A673 (cell line): ENCODE measurements at regions not wholly inside any gene's neighbourhood (a gene's known extent, or its start where the extent isn't known, plus 50 kb on each side); places are given as distances from the start of the nearest gene placed in this dataset.

Source experiments
- BruUV-seq: library from RNA; stranded (reverse); fragments of 400-500 nt; replicated peaks from 2 replicates; lab custom pipeline; 2021; lab: Mats Ljungman, UMichigan
- CTCF ChIA-PET: fragments of 300-600 bp; sonication (Branson Sonifier 250); formaldehyde crosslinking; loops from one replicate; lab custom pipeline; 2022; ENCODE audit warnings: antibody characterized with exemption; lab: Charles Lee
- POLR2A ChIA-PET: fragments of 300-600 bp; sonication (Branson Sonifier 250); formaldehyde crosslinking; loops from one replicate; lab custom pipeline; 2022; ENCODE audit warnings: antibody characterized with exemption; ENCODE audit not compliant: low non-redundant PET; lab: Charles Lee
- DNase-seq: peaks from one replicate; pipeline ENCODE4 v3.0.0-alpha.2; 2015; ENCODE audit warnings: low spot score
- H3K27ac ChIP-seq: fragments of 200-600 bp; sonication (generic); 2 replicates; pipeline ENCODE4 v1.5.1; 2016; ENCODE audit warnings: mixed run types, low read depth, mild to moderate bottlenecking, mixed read lengths, antibody characterized with exemption, low read length; ENCODE audit not compliant: poor library complexity, severe bottlenecking
- H3K27me3 ChIP-seq: fragments of 200-600 bp; sonication (generic); replicated peaks from 2 replicates; pipeline ENCODE4 v1.6.1; 2017; ENCODE audit warnings: mixed run types, low read depth, mild to moderate bottlenecking, mixed read lengths, antibody characterized with exemption, low read length; ENCODE audit not compliant: insufficient read depth, poor library complexity
- H3K36me3 ChIP-seq: fragments of 200-600 bp; sonication (generic); 2 replicates; pipeline ENCODE4 v1.6.1; 2016; ENCODE audit warnings: mixed run types, mild to moderate bottlenecking, mixed read lengths, antibody characterized with exemption, low read length; ENCODE audit not compliant: insufficient read depth, poor library complexity, severe bottlenecking
- H3K4me1 ChIP-seq: fragments of 200-600 bp; sonication (generic); 2 replicates; pipeline ENCODE4 v1.6.1; 2017; ENCODE audit warnings: mixed run types, mild to moderate bottlenecking, mixed read lengths, antibody characterized with exemption, low read length; ENCODE audit not compliant: insufficient read depth, poor library complexity, severe bottlenecking
- H3K4me3 ChIP-seq: fragments of 200-600 bp; sonication (generic); 2 replicates; pipeline ENCODE4 v1.5.1; 2016; ENCODE audit warnings: low read depth, mixed run types, mild to moderate bottlenecking, mixed read lengths, low read length; ENCODE audit not compliant: poor library complexity, severe bottlenecking
- H3K9me3 ChIP-seq: fragments of 200-600 bp; sonication (generic); 2 replicates; pipeline ENCODE4 v1.6.1; 2016; ENCODE audit warnings: mixed run types, low read depth, mild to moderate bottlenecking, mixed read lengths, antibody characterized with exemption, low read length; ENCODE audit not compliant: poor library complexity, severe bottlenecking
- CTCF ChIP-seq: fragments of 300-800, 200-600 bp; sonication (generic); conservative IDR thresholded peaks from 2 replicates; pipeline ENCODE4 v1.5.1; 2017; ENCODE audit warnings: low read depth, mild to moderate bottlenecking, antibody characterized with exemption, low read length, moderate library complexity, mixed read lengths
- EZH2 ChIP-seq: fragments of 200-600 bp; sonication (generic); IDR thresholded peaks from 2 replicates; pipeline ENCODE4 v1.6.1; 2017; ENCODE audit warnings: borderline replicate concordance, low read depth, mild to moderate bottlenecking, mixed read lengths, antibody characterized with exemption, low read length; ENCODE audit not compliant: poor library complexity, severe bottlenecking
- intact Hi-C: fragments of 100-400 bp; cut with micrococcal nuclease; formaldehyde crosslinking; loops from one replicate; pipeline ENCODE4 v1.10.0; 2022; ENCODE audit not compliant: unreplicated experiment

DNA sequence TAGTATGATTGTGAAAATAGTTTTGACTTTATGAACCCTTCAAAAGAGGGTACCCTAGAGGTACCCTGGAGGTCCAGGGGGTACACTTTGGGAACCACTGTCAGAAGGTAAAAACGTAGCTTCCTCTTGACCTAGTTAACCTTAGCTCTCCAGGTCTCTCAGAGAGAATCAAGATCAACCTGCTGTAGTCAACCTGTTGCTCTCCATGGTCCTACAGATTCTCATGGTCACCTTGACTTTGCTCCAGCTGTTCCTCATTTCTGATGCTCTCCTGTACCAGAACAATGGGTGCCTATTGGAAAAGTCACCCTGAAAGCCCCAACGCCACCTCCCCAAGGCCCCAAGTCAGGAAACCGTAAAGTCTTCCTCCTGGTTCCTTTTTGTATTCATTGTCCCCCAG is 294.4 kb upstream of the CDH4 start:
- POLR2A ChIA-PET: no interaction called here
- Histone ChIP-seq H3K27ac (no peak overlapping the region), H3K27me3 (peaks cover 26% of the 10 kb centered on the region), H3K4me1 (no peaks in the 10 kb centered on the region), H3K36me3 (no peaks in the 10 kb centered on the region), H3K9me3 (no peaks in the 10 kb centered on the region), H3K4me3 (no peak overlapping the region)
- CTCF ChIA-PET: no interaction called here
- intact Hi-C loops: no loop called here
- no peak for DNase-seq
- TF ChIP-seq EZH2: no peak
- TF ChIP-seq CTCF: no peak
- BruUV-seq: no TSS peak

GRCh38 chr20:60959971-60960370 is 292.1 kb upstream of the CDH4 start:
- Histone ChIP-seq H3K9me3 (no peaks in the 10 kb centered on the region), H3K27me3 (peaks cover 26% of the 10 kb centered on the region), H3K4me3 (no peak overlapping the region), H3K36me3 (no peaks in the 10 kb centered on the region), H3K4me1 (no peaks in the 10 kb centered on the region), H3K27ac (no peak overlapping the region)
- ChIA-PET POLR2A (no interaction called here), CTCF (no interaction called here)
- DNase-seq: no peak
- no TSS peak for BruUV-seq
- intact Hi-C loops: no loop called here
- TF ChIP-seq EZH2: no peak

DNA sequence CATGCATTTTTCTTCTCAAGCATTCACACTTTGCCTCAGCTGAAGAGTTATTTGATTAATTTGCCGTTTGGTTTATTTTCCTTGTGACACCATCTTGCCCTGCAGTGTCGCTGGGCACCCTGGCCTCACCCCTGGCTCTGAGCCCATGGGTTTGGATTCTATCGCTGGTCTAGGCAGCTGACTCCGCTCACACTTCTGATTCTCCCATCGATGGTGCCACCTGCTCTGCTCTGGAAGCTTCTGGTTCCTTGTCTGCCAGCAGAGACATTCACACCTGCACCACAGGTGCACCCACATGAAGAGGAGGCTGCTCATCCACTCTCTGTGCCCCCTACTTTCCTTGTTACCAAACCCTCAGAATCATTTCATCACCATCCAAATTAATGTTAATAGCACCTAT is 291.6 kb upstream of the CDH4 start:
- BruUV-seq: no TSS peak
- Histone ChIP-seq H3K36me3 (no peaks in the 10 kb centered on the region), H3K27me3 (peaks cover 25% of the 10 kb centered on the region), H3K4me1 (no peaks in the 10 kb centered on the region), H3K4me3 (no peak overlapping the region), H3K9me3 (no peaks in the 10 kb centered on the region), H3K27ac (no peak overlapping the region)
- intact Hi-C loops: no loop called here
- CTCF ChIA-PET: no interaction called here
- TF ChIP-seq CTCF (no peak), EZH2 (no peak)
- POLR2A ChIA-PET: no interaction called here
- no peak for DNase-seq

DNA sequence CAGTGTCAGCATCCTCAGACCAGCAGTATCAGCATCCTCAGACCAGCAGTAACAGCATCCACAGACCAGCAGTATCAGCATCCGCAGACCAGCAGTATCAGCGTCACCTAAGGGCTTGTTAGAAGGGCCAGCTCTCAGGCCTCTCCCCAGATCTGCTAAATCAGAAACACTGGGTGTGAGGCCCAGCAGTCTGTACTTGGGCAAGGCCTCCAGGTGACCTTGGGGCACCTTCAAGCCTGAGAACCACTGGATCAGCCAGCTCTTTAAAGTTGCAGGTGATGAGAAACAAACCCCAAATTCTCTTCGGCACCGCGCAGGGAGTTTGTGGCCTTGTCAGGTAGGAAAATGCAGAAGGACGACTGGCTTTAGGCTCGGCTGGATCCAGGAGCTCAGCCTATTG is 290.5 kb upstream of the CDH4 start:
- H3K4me3 ChIP-seq: no peak overlapping the region
- no peaks in the 10 kb centered on the region for H3K9me3 ChIP-seq
- intact Hi-C loops: no loop called here
- peaks cover 30% of the 10 kb centered on the region for H3K27me3 ChIP-seq
- no peaks in the 10 kb centered on the region for H3K4me1 ChIP-seq
- no TSS peak for BruUV-seq
- TF ChIP-seq EZH2 (no peak), CTCF (no peak)
- H3K27ac ChIP-seq: no peak overlapping the region
- no peaks in the 10 kb centered on the region for H3K36me3 ChIP-seq
- no peak for DNase-seq
- ChIA-PET POLR2A (no interaction called here), CTCF (no interaction called here)
